ENCODE measurements at regions not wholly inside any gene's neighbourhood (a gene's known extent, or its start where the extent isn't known, plus 50 kb on each side); places are given as distances from the start of the nearest gene placed in this dataset.

GRCh38 chr5:138626333-138626944 lies 51.2 kb upstream of the HSPA9 start (continued):
- TF ChIP-seq ELK1 (IDR thresholded peaks at IDR 0.05; ENCODE audit: low read depth, low read length) = no peak
- TF ChIP-seq LARP7 (IDR thresholded peaks at IDR 0.05) = no peak

- DNase-seq (ENCODE audit: low read depth, low spot score) = no peak
- Histone ChIP-seq H3K9me3 (replicated peaks; ENCODE audit: control insufficient read depth, insufficient read depth, low read length) (no peaks in the 10 kb centered on the region), H3K4me1 (ENCODE audit: control insufficient read depth, insufficient read depth, low read length) (no peaks in the 10 kb centered on the region), H4K20me1 (ENCODE audit: control insufficient read depth, insufficient read depth) (no peaks in the 10 kb centered on the region), H3K4me2 (ENCODE audit: control insufficient read depth, insufficient read depth) (no peak overlapping the region), H3K27ac (ENCODE audit: control insufficient read depth, insufficient read depth) (no peak overlapping the region), H2AFZ (ENCODE audit: control insufficient read depth, low read depth, low read length) (no peak overlapping the region), H3K27me3 (replicated peaks in 1 of 2; ENCODE audit: control insufficient read depth in 2 of 2, insufficient read depth in 2 of 2, low read length in 1 of 2) (no peaks in the 10 kb centered on the region), H3K9ac (ENCODE audit: control insufficient read depth, insufficient read depth, low read length) (no peak overlapping the region), H3K79me2 (ENCODE audit: control insufficient read depth, insufficient read depth, low read length) (no peaks in the 10 kb centered on the region), H3K4me3 (no peak overlapping the region), H3K36me3 (ENCODE audit: control insufficient read depth in 2 of 2, insufficient read depth in 2 of 2, low read length in 1 of 2) (no peaks in the 10 kb centered on the region)
- RAD21 ChIA-PET (ENCODE audit: unreplicated experiment) = no interaction called here
- intact Hi-C loops (cut with micrococcal nuclease; ENCODE audit: unreplicated experiment) = no loop called here
- BruUV-seq (replicated peaks) = no TSS peak
- TF ChIP-seq NFIC (IDR thresholded peaks at IDR 0.05; ENCODE audit: low read depth, low read length) (no peak), HSF1 (IDR thresholded peaks at IDR 0.05; ENCODE audit: low read depth, low read length) (no peak), ZBTB33 (IDR thresholded peaks at IDR 0.05) (no peak), SRF (IDR thresholded peaks at IDR 0.05; ENCODE audit: low read depth in 2 of 2, low read length in 2 of 2) (no peak), ATF2 (IDR thresholded peaks at IDR 0.05; ENCODE audit: low read length) (no peak), POLR2A (IDR thresholded peaks at IDR 0.05; ENCODE audit: low read depth, low read length) (no peak), SMC3 (IDR thresholded peaks at IDR 0.05; ENCODE audit: borderline replicate concordance, low read length) (no peak), CBFB (IDR thresholded peaks at IDR 0.05; ENCODE audit: low read depth) (no peak), RAD21 (IDR thresholded peaks at IDR 0.05; ENCODE audit: insufficient read depth, low read depth, low read length) (no peak)
- CTCF ChIA-PET = no interaction called here
- SMC1A ChIA-PET (ENCODE audit: uncharacterized antibody, unreplicated experiment) = no interaction called here
- in situ Hi-C loops (cut with MboI) = loop anchor here (25.0 kb wide), 1 partner anchor 637 kb away; no protein-coding TSS in a partner anchor
- ATAC-seq = no peak
- 65% methylated on average over 6 of the region's 6 CpGs for WGBS (ENCODE audit: insufficient coverage, insufficient replicate concordance, low lambda C conversion rate, missing lambda C conversion rate)
- POLR2A ChIA-PET = interaction anchor here (0.6 kb wide), 1 partner anchor 710 kb away, joined by 3 read pairs; no protein-coding TSS in a partner anchor
- peak; percentile 68 for FAIRE-seq
Observed at GRCh38 chr5:138625134-138625533, 49.9 kb upstream of the HSPA9 start.

All from GM12878 (cell line).